Testis (tissue), 2 donors: ENCODE measurements at regions not wholly inside any gene's neighbourhood (a gene's known extent, or its start where the extent isn't known, plus 50 kb on each side); places are given as distances from the start of the nearest gene placed in this dataset.
A peak's percentile ranks its signal among the peaks of the same experiment; 100 is the strongest.
"Not testable (repeated sequence)": the region's sequence is repeated elsewhere in the genome, so short reads cannot be mapped to it uniquely, and the experiment has no call there.

Experiments
- DNase-seq: peaks from one replicate; pipeline ENCODE4 v3.0.0-alpha.2; 2019
- H3K27ac ChIP-seq, 2 donors: fragments of 200-600 bp; sonication (generic); one replicate each; pipeline ENCODE4 v1.5.1; 2019
- H3K27me3 ChIP-seq: fragments of 200-600 bp; sonication (generic); one replicate; pipeline ENCODE4 v1.5.1; 2019
- H3K36me3 ChIP-seq: fragments of 200-600 bp; sonication (generic); one replicate; pipeline ENCODE4 v1.5.1; 2017; ENCODE audit warnings: low read depth; ENCODE audit errors: missing control alignments
- H3K4me1 ChIP-seq: fragments of 200-600 bp; sonication (generic); one replicate; pipeline ENCODE4 v1.5.1; 2019
- H3K4me3 ChIP-seq, 2 donors: fragments of 200-600 bp; sonication (generic); one replicate each; pipeline ENCODE4 v1.5.1; 2017 to 2019
- H3K9me3 ChIP-seq: fragments of 200-600 bp; sonication (generic); one replicate; pipeline ENCODE4 v1.5.1; 2017
- POLR2A ChIP-seq: fragments of 450-650 bp; IDR thresholded peaks from one replicate; pipeline ENCODE4 v1.6.1; 2017; ENCODE audit warnings: antibody characterized with exemption, mild to moderate bottlenecking, moderate library complexity
- WGBS, 2 donors: methylation state at CpG; one replicate each; pipeline ENCODE4 v1.1.5; 2018; 5-methylcytosine and 5-hydroxymethylcytosine counted together
- intact Hi-C: fragments of 100-400 bp; cut with DNase I; formaldehyde crosslinking; loops from one replicate; pipeline ENCODE4 v1.15.1; 2023; ENCODE audit warnings: low total_unique reads
- TF ChIP-seq, protein P1 (sequence below), 3 experiments: fragments of 450-650 bp in 2 of 3; fragments of 200-600 bp in 1 of 3; sonication (generic) in 1 of 3; IDR thresholded peaks; one replicate each; pipeline ENCODE4 v1.5.1; 2016 to 2019; ENCODE audit warnings: antibody characterized with exemption in 3 of 3, mild to moderate bottlenecking in 2 of 3, moderate library complexity in 1 of 3

DNA sequence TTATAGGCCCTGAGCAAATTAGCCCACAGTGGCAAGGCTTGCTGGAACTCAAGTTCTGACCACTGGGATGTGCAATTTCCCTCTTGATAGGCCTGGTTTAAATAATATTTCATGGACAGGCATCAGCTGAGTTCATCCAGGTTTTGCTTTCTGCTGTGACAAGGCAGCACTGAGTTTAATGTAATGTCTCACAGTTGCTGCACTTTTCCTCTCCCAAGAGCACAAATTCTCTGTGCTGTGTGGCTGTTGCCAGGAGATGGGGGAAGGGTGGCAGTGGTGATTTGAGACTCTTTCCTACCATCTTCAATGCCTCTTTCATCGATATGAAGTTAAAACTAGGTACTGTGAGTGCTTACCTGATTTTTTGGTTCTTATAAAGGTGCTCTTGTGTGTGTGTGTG is 272.8 kb upstream of the STXBP6 start:
- H3K36me3 ChIP-seq, result no peaks in the 10 kb centered on the region
- 91 to 100% methylated on average over 1 of the region's 1 CpG for WGBS, 2 donors
- intact Hi-C loops, result no loop called here

DNA sequence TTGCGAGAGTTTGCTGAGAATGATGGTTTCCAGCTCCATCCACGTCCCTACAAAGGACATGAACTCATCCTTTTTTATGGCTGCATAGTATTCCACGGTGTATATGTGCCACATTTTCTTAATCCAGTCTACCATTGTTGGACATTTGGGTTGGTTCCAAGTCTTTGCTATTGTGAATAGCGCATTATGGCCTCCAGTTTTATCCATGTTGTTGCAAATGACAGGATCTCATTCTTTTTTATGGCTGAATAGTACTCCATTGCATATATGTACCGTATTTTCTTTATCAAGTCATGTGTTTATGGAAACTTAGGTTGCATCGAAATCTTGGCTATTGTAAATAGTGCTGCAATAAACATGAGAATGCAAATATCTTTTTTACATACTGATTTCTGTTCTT is 266.1 kb upstream of the STXBP6 start:
- intact Hi-C loops, DNase-seq, H3K36me3 ChIP-seq, H3K27ac ChIP-seq, H3K4me3 ChIP-seq, H3K4me1 ChIP-seq, H3K9me3 ChIP-seq, H3K27me3 ChIP-seq: not testable (repeated sequence)
- 74 to 91% methylated on average over 4 to 6 of the region's 6 CpGs for WGBS, 2 donors

More for the DNA sequence above, 272.8 kb upstream of the STXBP6 start:
- DNase-seq, result no peak
- TF ChIP-seq, protein P1, sequence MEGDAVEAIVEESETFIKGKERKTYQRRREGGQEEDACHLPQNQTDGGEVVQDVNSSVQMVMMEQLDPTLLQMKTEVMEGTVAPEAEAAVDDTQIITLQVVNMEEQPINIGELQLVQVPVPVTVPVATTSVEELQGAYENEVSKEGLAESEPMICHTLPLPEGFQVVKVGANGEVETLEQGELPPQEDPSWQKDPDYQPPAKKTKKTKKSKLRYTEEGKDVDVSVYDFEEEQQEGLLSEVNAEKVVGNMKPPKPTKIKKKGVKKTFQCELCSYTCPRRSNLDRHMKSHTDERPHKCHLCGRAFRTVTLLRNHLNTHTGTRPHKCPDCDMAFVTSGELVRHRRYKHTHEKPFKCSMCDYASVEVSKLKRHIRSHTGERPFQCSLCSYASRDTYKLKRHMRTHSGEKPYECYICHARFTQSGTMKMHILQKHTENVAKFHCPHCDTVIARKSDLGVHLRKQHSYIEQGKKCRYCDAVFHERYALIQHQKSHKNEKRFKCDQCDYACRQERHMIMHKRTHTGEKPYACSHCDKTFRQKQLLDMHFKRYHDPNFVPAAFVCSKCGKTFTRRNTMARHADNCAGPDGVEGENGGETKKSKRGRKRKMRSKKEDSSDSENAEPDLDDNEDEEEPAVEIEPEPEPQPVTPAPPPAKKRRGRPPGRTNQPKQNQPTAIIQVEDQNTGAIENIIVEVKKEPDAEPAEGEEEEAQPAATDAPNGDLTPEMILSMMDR (IDR thresholded peaks at IDR 0.05), result no peak
- no peak for TF ChIP-seq POLR2A
- H3K4me1 ChIP-seq, result no peaks in the 10 kb centered on the region
- H3K27ac ChIP-seq, result no peak overlapping the region
- H3K27me3 ChIP-seq, result no peaks in the 10 kb centered on the region
- no peak overlapping the region for H3K4me3 ChIP-seq
- no peaks in the 10 kb centered on the region for H3K9me3 ChIP-seq

DNA sequence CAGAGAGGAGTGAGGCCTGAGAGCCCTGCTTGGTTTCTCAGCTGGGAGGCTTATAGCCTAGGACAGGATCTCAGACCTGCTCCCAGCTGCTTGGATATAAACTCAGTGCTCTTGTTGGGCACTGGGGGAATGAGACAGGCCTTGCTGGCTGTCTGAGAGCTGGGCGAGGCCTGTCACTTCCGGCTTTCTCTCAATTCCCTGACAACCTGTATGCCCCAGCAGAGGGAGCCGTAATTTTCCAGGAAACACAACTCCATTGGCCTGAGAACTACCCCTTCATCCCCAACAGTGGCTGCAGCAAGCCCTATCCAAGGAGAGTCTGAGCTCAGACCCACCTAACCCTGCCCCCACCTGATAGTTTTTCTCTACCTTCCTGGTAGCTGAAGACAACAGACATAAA is 258.3 kb upstream of the STXBP6 start:
- TF ChIP-seq POLR2A, result no peak
- TF ChIP-seq, protein P1 (IDR thresholded peaks at IDR 0.05), result no peak
- H3K27me3 ChIP-seq, result no peaks in the 10 kb centered on the region
- no peak overlapping the region for H3K4me3 ChIP-seq
- intact Hi-C loops, result no loop called here
- peak; percentile 21 for DNase-seq
- H3K36me3 ChIP-seq, result no peaks in the 10 kb centered on the region
- H3K9me3 ChIP-seq, result no peaks in the 10 kb centered on the region
- H3K4me1 ChIP-seq, result no peaks in the 10 kb centered on the region
- H3K27ac ChIP-seq, result no peak overlapping the region
- 51 to 81% methylated on average over 3 of the region's 3 CpGs for WGBS, 2 donors

DNA sequence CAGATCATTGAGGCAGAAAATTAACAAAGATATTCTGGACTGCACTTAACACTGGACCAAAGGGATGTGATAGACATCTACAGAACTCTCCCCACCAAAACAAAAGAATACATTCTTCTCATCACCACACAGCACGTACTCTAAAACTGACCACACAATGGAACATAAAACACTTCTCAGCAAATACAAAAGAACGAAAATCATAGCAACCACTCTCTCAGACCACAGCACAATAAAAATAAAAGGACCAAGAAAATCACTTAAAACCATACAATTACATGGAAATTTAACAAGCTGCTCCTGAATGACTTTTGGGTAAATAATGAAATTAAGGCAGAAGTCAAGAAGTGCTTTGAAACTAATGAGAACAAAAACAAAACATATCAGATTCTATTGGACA is 254.0 kb upstream of the STXBP6 start:
- Histone ChIP-seq H3K27ac (no peak overlapping the region), H3K4me1 (no peaks in the 10 kb centered on the region), H3K9me3 (no peaks in the 10 kb centered on the region), H3K27me3 (no peaks in the 10 kb centered on the region), H3K36me3 (no peaks in the 10 kb centered on the region), H3K4me3 (no peak overlapping the region)
- TF ChIP-seq, protein P1 (IDR thresholded peaks at IDR 0.05), result no peak
- no peak for TF ChIP-seq POLR2A
- 83 to 87% methylated on average over 2 of the region's 2 CpGs for WGBS, 2 donors
- no peak for DNase-seq
- intact Hi-C loops, result no loop called here

DNA sequence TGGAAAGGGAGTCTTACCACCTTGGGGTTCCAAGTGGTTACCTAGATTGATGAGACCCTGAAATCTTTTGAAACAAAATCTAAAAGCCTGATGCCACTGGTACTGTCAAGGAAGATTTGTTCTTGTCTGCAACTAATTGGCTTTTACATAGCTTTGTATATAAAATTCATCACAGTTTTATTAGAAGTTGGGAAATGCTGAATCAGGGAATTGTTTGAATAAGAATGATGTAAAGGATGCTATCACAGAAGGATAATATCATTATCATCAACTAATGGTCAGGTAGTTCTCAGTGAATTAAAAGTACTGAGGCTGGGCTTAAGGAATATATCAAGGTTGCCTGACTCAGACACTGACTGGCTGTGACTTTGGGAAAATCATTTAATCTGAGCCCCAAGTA is 248.3 kb upstream of the STXBP6 start:
- Histone ChIP-seq H3K4me1 (no peaks in the 10 kb centered on the region), H3K36me3 (no peaks in the 10 kb centered on the region), H3K4me3 (no peak overlapping the region), H3K9me3 (no peaks in the 10 kb centered on the region), H3K27ac (no peak overlapping the region), H3K27me3 (no peaks in the 10 kb centered on the region)
- TF ChIP-seq POLR2A, result no peak
- TF ChIP-seq, protein P1 (IDR thresholded peaks at IDR 0.05), result no peak
- intact Hi-C loops, result no loop called here
- no peak for DNase-seq

DNA sequence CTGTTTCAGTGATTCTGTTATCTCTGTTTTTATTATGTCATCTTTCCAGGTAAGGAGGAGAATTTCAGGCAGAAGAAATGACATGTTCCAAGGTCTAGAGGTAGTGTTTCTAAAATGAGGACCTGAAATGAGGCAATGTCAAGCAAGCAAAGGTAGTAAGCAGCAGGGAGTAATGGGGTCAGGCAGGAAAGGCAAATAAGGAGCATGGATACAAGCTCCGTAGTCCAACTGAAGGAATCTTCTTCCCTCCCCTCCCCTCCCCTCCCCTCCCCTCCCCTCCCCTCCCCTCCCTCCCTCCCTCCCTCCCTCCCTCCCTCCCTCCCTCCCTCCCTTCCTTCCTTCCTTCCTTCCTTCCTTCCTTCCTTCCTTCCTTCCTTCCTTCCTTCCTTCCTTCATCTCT is 240.2 kb upstream of the STXBP6 start:
- H3K4me3 ChIP-seq, H3K9me3 ChIP-seq: not testable (repeated sequence)
- 43 to 75% methylated on average over 1 of the region's 1 CpG for WGBS, 2 donors

More for the DNA sequence above, 240.2 kb upstream of the STXBP6 start:
- H3K4me1 ChIP-seq, intact Hi-C loops, H3K36me3 ChIP-seq, H3K27ac ChIP-seq, DNase-seq, H3K27me3 ChIP-seq: not testable (repeated sequence)
